ENCODE measurements at regions not wholly inside any gene's neighbourhood (a gene's known extent, or its start where the extent isn't known, plus 50 kb on each side); places are given as distances from the start of the nearest gene placed in this dataset.

DNA sequence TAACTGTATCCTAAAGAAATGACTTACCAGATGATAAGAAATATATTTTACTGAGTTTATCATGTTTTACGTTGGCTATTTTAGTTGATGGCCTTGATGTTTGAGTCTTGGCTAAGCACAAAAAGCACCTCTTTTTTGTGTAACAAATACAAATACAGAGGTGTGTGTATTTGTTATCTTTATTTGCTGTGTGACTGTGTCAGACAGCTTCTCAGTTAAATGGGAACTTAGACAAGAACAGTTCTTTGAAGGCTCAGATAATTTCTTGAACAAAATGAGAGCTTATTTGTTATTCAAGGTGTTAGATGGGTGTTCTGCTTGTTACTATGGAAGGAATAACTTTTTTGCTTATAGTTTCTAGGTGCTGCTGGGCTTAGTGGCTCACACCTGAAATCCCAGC, 95.4 kb downstream of the RPS12 start:
- TF ChIP-seq, protein P1, sequence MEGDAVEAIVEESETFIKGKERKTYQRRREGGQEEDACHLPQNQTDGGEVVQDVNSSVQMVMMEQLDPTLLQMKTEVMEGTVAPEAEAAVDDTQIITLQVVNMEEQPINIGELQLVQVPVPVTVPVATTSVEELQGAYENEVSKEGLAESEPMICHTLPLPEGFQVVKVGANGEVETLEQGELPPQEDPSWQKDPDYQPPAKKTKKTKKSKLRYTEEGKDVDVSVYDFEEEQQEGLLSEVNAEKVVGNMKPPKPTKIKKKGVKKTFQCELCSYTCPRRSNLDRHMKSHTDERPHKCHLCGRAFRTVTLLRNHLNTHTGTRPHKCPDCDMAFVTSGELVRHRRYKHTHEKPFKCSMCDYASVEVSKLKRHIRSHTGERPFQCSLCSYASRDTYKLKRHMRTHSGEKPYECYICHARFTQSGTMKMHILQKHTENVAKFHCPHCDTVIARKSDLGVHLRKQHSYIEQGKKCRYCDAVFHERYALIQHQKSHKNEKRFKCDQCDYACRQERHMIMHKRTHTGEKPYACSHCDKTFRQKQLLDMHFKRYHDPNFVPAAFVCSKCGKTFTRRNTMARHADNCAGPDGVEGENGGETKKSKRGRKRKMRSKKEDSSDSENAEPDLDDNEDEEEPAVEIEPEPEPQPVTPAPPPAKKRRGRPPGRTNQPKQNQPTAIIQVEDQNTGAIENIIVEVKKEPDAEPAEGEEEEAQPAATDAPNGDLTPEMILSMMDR (conservative IDR thresholded peaks at IDR 0.05; ENCODE audit: low read depth, low read length): no peak
- TF ChIP-seq POLR2A (IDR thresholded peaks at IDR 0.05; ENCODE audit: low read depth, low read length) (no peak), CEBPB (IDR thresholded peaks at IDR 0.05; ENCODE audit: low read depth, low read length) (no peak), NFE2L2 (IDR thresholded peaks at IDR 0.05; ENCODE audit: low read depth, low read length) (no peak), SMC3 (IDR thresholded peaks at IDR 0.05; ENCODE audit: low read depth, low read length) (no peak), MXI1 (IDR thresholded peaks at IDR 0.05; ENCODE audit: borderline replicate concordance, low read depth, low read length) (no peak), FOS (IDR thresholded peaks at IDR 0.05; ENCODE audit: low read depth, low read length) (no peak), CHD1 (IDR thresholded peaks at IDR 0.05; ENCODE audit: low read depth, low read length) (no peak)
- TF ChIP-seq, protein P2, sequence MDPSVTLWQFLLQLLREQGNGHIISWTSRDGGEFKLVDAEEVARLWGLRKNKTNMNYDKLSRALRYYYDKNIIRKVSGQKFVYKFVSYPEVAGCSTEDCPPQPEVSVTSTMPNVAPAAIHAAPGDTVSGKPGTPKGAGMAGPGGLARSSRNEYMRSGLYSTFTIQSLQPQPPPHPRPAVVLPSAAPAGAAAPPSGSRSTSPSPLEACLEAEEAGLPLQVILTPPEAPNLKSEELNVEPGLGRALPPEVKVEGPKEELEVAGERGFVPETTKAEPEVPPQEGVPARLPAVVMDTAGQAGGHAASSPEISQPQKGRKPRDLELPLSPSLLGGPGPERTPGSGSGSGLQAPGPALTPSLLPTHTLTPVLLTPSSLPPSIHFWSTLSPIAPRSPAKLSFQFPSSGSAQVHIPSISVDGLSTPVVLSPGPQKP (IDR thresholded peaks at IDR 0.05; ENCODE audit: borderline replicate concordance, low read depth, low read length): no peak

All from IMR-90 (cell line).